Forelimb muscle (tissue), 1 donor: ENCODE measurements at regions not wholly inside any gene's neighbourhood (a gene's known extent, or its start where the extent isn't known, plus 50 kb on each side); places are given as distances from the start of the nearest gene placed in this dataset.

Experiments
- DNase-seq: peaks from one replicate; pipeline ENCODE4 v3.0.0-alpha.2; 2013; ENCODE audit warnings: low read depth

DNA sequence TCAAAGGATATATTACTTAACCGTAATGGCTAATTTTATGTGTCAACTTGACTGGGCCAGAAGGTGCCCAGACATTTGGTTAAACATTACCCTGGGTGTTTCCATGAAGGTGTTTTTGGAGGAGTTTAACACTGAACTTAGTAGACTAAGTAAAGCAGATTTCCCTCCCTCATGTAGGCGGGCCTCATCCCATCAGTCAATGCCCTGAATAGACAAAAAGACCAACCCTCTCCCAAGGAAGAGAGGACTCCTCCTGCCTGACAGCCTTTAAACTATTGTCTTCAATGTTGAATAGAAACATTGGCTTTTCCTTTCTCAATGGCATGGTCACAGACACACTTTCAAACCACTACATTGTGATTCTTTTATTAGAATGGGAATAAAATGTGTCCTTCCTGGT, 121.9 kb downstream of the SETD4 start:
- DNase-seq = no peak

DNA sequence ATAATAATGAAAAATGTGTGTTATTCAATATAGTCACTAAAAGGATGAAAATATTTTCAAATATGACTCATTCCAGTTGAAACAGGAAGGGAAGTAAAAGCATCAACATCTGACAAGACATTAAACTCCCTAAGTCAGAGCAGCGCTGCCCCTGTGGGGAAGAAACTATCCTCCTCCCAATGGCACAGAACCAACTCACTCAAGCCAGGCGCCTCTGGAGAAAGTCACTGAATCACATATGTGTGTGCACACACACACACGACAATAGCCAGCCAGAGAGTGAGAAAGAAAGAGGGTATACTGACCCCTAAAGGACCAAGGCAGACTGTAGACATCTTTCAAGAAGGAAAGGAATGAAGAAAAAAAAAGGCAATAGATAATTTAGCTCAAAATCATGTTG, 126.9 kb downstream of the SETD4 start:
- DNase-seq = no peak

DNA sequence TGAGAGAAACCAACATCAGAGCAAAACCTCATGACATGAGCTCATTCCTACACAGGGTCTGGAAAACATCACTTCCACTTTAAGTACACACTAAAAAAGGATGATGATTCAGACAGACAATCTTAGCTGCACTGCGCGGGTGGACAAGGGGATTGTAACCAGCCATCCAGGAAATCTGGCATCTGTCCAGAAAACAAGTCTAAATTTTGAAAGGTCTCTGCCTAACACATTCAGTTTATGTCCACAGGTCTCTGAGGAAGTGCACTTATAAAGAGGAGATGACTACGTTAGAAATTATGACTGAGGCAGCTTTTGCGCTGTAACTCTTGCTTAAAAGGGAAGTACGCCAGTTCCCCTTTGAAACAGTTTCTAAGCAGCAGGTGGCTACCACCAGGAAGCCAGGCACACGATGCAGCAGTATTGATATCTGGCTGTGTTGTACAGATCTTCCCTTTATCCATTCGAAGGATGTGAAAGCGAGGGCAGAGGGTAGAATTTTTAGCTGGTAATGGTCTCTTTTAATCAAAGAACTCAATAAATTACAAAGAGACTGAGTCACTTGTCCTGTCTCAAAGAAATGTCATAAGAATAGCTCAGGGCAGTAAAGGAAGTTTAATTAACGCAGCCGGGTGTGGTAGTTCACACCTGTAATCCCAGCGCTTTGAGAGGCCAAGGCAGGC, 128.0 kb downstream of the SETD4 start:
- peak; percentile 50 for DNase-seq

DNA sequence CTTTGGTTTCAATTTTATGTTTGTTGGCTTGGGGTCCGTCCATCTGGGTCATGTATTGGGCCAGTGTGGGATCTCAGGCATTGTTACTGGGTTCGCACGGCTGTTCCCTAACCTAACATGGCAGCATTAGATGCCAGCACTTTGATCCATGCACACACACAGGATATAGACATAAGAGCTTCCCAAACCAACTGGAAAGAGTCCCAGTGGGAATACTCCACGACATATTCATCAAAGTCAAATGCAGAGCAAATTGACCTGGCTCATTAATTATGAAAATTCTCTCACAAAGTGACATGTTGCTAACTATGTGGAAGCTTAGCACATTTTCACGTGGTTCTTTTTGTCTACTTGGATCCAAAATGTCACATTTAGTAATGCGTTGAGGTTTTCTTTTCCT, 130.4 kb downstream of the SETD4 start:
- DNase-seq = no peak

DNA sequence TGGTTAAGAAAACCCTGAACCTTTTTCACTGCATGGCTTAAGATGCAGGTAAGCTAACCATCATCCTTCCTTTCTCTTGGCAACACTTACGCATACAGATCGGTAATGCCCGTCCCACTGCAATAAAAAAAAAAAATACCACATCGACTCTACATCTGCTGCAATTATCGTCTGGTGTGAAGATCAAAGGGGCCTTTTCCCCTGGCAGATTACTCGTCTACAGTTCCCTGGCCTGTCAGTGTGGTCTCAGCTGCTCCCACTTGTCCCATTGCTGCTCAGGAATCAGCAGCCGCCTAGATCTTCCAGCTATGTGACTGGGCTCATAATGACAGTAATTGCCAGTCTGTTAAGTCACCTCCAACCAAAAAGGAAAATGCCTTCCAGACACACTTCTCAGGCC, 133.1 kb downstream of the SETD4 start:
- no peak for DNase-seq

DNA sequence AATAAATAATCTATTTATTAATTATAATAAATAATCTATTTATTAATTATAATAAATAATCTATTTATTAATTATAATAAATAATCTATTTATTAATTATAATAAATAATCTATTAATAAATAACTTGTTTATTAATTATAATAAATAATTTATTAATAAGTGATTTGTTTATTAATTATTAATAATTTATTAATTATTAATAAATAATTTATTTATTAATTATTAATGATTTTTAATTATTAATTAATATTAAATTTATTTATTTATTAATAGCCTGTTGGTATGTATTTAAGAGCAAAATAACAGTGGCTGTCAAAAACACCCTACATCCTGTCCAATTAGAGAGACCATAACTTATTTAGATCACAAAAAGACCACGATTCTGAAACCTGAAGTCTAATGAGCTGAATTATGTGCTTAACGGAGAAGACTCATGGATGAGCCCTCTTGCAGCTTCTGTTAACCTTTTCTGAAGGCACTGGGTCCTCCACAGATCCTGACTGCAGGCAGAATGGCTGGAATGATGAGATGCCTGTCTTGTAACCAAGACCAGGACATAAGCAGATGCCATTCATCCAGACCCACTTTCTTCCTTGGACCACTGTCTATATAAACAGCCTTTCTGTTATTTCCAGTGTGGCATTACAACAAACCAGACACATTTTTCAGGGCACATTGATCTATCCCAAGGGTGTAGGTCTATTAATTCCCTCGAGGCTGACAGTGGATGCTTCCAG, 134.2 kb downstream of the SETD4 start:
- no peak for DNase-seq

DNA sequence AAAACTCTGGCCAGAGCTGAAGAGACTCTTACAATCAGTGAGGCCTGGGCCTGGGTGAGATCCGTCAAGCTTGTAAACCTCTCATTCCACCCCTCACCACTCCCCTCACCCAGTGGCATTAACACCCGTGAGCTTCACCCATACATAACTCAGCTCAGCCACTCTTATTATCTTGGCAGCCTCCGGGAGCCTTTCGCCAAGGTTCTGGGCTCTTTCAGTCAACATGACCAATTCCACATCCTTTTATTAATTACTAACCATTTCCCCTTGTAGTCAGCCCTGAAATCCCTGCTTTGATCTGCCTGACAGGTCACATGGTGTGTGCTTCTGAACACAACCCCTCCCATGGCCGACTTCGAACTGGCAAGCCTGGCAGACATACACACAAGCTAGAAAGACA, 134.8 kb downstream of the SETD4 start:
- DNase-seq = no peak

DNA sequence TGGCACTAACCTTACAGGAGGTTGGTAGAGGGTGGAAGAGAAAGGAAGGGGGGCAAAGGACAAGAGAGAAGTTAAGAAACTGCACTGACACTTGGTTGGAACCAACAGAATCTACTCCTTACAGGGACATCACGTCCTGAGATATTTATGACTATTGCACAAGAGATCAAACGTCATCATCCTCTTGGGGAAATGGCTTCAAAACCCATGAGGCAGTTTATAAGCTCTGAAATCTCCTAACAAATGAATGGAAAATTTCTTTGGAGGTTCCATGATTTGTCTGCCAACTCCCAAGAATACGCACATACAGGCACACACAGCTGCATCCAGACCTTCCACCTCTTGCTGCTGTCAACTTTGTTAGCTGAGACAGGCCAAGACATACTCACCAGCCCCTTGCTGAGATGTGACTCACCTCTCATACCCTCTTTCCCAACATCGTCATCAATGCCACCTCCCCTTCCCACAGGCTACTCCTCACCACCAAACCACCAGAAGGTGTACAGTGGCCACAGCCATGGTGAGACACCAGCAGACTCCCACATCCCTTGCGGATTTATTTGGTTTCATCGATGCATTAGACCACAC, 135.5 kb downstream of the SETD4 start:
- DNase-seq = no peak

DNA sequence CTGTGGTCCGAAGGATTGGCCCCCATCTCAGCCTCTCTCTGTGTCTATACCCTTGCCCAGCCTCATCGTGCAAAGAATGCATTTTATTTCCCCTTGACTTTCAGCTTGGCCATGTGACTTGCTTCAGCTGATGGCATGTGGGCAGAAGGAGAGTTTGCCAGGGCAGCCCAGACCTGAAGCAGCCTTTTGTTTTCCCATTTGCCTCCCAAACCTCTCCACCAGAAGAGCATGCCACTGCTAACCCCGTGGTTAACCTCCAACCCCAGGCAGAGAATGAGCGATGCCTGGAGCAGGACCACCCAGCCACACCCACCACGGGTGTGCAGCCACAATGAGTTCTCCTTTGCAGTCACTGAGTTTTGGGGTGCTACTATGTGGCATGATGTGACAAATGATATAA, 136.4 kb downstream of the SETD4 start:
- no peak for DNase-seq

DNA sequence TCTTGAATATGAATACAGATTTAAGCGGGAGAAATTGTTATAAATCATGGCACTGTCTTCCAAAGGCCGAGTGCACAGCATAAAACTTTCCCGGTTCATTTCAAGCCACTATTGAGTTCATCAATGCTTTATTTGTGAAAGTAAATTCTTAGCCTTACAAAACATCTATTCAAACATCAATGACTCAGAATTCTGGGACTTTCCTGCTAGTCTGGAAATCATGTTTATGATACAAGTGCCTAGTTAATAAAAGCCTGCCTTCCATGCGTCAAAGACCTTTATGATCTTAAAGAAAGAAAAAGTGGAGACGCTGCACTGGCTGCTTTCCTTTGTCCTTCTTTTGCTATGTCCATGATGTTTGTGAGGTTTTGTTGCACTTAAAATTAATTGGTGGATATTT, 137.7 kb downstream of the SETD4 start:
- DNase-seq = no peak

DNA sequence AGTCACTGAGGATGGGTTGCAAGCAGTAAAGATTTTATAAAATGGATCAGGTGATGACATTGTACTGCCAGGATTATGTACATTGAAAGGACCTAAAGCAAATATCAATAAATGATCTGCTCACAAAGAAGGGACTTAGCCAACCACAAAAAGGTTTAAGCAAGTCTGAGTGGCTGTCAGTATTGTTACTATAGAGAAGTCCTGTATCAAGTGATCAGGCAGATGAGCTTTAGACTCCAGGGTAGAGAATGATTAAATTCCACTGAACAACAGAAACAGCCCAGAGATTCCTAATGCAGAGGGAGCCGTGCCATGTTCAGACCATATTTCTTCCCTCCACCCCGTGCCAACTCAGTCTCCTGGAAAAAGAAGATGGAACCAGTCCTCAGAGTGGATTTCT, 138.9 kb downstream of the SETD4 start:
- no peak for DNase-seq

DNA sequence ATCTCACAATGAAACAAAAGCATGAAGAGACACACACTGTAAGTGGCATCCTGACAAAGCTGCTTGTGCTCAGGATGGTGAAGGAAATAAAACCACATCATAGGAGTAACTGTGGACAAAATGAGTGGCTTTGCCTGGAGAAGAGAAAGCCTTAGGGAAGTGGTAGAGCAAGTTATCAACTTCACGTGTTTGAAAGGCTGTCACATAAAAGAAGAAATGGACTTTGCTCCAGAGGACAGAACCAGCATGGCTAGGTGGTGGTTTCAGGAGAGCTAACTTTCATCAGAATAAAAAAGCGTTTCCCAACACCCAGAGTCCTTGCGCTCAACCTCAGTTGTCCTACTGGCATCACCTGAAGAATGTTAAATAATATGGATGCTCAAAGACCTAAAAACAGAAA, 139.9 kb downstream of the SETD4 start:
- no peak for DNase-seq

DNA sequence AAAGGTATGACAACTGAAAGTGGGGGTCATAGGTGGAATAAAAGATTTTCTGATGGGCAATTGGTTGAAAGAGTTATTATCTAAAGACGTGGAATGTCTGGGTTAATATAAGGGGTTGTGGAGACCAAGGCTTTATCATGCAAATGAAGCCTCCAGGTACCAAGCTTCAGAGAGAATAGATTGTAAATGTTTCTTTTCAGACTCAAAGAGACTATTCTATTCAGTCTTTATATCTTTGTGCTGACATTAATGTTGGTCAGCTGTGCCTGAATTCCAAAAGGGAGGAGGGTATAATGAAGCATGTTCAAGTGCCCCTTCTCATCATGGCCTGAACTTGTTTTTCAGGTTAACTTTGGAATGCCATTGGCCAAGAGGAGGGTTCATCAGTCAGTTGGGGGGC, 145.3 kb downstream of the SETD4 start:
- DNase-seq = no peak

DNA sequence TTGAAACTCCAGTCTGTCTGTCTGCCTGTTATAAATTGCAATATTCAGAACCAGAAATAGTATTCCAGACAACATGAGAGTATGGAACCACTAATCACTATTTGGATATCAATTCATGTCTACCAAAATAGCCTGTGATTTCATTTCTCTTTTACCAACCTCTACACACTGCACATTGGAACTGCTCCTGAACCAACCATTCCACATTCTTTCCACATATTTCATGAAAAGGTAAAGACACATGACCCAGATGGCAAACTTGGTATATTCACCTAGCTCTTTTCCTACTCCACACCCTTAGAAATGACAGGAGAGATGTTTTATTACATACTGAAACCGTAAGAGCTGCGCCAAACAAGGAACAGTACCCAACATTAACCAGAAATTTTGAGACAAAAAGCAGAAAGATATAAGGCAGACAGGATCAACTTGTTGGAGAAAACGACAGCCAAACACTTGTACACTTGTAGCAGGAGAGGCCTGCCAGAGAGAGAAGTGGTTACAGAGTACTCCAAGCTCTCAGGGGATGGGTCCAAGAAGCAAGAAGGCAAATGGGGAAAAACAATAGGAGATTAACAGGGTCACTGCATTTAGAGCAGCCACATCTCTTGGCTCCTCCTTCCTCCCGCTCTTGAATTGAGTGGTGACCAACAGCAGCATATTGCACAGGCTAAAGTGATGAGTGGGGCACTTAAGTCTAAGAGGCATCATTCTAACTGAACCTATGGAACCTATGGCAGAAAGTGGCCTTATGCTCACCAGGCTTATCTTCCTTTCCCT, 148.7 kb downstream of the SETD4 start:
- DNase-seq = no peak

DNA sequence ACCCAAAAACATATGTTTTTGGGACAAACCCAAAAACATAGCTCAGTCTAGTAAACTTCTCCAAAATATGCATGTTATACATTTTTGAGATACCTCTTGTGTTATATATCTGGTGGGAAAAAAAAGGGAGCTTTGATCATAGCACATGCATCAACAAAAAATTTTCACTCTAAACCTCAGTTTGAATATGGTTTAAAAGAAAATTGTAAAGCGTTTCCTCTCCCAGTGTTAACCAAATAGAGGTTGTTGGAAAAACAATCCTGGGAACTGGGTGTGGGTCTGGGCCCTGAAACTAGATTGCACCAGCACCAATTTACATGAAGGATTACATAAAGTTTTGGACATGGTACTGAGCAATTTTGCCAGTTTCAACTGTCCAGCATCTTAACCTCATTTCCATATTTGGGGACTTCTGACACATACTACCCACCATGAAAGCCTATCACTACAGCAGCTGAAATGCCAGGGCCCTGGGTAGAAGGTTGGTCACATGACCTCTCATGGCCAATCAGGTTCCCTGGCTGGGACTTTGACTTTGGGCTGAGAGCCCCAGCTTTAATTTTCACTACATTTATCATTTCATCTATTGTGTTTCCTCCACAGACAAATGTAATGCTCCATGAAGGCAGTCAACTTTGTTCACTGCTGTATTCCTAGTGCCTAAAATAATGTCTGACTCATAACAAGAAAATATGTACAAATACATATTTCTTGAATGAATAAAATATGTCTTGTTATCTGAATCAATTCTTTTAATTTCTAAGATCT, 150.7 kb downstream of the SETD4 start:
- DNase-seq = no peak

DNA sequence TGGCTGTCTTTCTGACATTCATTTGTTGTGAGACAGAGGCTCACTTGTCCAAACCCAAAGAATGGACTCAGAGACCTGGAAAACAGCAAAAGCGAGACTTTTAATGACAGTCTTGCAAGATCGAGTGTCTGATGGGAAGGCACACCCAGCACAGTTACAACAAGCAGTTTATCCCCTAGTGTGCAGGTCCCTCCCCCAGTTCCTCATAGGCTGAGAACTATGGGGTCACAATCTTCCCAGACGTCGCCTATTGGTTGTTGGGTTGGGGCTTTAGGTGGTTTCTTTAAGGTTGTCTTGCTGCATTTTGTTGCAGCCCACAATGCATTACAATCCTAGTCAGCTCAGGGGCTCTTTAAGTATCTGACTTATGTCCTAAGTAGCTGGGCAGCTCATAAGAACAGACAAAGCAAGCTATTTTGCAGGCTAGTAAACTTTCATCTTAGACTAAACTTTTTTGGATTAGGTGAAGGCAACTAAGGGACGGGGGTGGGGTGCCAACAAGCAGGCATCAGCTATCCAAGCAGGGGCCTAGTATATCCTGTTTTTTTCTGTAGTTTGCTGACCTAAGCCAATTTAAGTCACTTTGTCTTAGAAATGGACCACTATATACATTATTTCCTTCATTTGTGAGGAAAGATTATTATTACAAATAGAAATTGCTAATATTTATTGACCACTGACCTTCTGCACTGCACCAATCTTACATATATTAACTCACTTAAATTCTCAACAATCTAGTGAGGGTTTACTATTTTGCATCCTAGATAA, 151.8 kb downstream of the SETD4 start:
- no peak for DNase-seq

DNA sequence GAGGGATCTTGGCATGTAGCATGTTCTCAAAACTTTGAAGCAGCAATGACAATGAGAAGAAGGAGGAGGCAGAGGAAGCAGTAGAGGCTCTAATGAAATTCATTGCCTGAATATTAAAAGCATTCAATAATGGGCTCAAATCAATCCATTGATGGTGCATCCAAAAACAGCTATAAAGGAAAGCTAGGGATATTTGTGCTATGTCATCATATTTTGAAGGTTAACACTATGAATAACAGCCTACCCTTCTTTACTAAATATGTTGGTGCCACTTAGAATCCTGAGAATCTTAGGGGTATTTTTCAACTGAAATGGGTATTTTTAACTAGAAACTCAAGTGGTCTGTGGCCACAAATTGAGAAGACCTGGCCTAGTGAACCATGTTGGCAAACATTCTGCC, 153.7 kb downstream of the SETD4 start:
- no peak for DNase-seq

DNA sequence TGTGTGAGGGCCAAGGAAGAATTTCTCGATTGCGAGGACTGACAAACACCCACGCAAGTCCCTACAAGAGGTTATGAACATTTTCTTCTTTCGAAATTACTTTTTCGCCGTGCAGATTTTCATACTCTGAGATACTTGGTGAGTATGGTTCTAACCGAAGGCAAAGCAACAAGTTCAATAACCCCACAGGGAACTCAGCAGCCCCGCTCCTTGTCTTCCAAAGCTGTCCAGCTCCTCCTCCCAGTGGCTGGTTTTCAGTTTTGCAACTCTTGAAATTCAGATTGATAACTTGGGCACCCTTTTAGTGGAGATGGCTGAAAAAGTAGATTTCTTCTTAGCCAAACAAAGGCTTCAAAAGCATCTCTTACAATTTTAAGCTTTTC, 154.4 kb downstream of the SETD4 start:
- no peak for DNase-seq

DNA sequence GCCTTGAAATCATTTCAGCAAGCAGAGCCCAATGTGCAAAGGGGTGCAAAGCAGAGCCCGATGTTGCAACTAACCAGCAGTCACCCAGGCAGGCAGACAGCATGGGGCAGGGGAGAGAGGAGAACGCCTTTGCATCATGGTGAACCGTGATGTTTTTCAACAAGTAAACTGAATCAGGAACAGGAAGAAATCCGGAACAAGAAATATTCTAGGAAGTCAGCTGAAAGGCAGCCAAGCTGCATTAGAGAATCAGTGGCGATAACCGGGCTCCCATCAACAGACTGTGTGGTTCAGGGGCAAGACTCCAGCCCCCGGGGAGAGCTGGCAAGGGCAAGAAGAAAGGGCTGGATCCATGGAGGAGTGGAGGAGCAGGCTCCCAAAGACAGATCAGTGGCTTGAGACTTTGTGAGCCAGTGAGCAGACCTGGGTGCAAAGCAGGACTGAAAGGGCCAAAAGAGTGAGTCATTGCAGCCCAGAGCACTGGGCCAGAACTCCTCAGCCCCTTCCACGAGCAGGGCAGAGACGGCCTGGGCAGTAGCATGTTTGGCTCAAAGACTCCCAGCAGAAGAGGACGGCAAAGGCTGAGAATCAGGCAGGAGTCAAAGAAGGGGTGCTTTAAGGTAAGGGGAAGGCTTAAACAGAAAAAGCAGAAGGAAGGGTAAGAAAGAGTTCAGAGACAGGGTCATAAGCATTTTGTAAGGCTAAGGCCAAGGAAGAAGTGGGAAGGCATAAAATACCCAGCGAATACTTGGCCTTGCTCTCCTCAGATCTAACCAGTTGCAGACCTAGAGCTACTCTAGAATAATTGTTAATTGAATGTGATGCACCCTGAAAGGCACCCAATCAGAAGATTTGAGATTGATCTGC, 155.0 kb downstream of the SETD4 start:
- no peak for DNase-seq

DNA sequence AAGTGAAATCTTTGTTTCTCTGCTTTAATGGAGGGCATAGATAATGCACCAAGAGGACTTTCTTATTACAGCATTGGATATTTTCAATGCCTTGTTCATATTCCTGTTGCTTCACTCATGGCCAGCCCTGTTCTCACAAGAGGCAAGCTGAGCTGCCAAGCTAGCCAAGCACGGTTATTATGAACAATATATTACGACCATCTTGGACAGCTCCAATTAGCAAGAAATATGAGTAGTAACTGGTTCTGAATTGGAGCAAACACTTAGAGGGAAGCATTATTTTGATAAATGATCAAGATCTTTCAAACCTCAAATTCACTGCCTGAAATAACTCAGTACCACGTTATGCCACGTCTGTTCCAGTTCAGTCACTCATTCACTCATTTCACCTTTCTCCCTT, 159.8 kb downstream of the SETD4 start:
- no peak for DNase-seq
